HG02798 (cell line): ENCODE measurements at regions not wholly inside any gene's neighbourhood (a gene's known extent, or its start where the extent isn't known, plus 50 kb on each side); places are given as distances from the start of the nearest gene placed in this dataset.
A peak's percentile ranks its signal among the peaks of the same experiment; 100 is the strongest.
"Not testable (repeated sequence)": the region's sequence is repeated elsewhere in the genome, so short reads cannot be mapped to it uniquely, and the experiment has no call there.

Source experiments
- ATAC-seq: cut with Tn5 transposase; IDR thresholded peaks from one replicate; pipeline ENCODE4 v1.9.1; 2021; ENCODE audit warnings: mild to moderate bottlenecking; ENCODE audit not compliant: unreplicated experiment, poor library complexity

DNA sequence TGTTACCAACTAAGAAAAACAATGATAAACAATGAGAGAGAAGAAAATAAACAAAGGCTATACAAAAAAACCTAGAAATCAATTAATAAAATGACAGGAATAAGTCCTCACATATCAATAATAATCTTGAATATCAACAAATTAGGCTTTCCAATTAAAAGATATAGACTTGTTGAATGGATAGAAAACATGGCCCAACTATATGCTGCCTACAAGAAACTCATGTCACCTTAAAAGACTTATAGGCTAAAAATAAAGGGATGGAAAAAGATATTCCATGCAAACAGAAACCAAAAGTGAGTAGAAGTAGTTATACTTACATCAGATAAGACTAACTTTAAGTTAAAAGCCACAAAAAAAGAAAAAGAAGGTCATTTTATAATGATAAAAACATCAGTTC is 183.9 kb downstream of the MYRFL start:
- no peak for ATAC-seq

DNA sequence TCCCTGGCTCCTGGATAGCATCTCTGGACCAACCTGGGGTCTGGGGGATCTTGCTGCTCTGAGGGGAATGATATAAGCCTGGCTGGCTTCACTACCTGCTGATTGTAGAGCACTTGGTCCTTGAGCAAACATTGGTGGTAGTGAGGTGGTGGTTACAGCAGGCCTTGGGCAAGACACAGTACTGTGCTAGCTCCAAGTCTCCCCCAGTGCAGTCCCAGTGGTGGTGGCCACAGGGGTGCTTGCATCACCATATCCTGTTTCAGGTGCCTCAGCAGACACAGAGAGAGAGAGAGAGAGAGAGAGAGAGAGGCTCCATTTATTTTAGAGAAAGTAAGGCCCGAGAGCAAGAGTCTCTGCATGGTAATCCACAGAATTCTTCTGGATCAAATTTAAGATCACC is 186.3 kb downstream of the MYRFL start:
- ATAC-seq: no peak

DNA sequence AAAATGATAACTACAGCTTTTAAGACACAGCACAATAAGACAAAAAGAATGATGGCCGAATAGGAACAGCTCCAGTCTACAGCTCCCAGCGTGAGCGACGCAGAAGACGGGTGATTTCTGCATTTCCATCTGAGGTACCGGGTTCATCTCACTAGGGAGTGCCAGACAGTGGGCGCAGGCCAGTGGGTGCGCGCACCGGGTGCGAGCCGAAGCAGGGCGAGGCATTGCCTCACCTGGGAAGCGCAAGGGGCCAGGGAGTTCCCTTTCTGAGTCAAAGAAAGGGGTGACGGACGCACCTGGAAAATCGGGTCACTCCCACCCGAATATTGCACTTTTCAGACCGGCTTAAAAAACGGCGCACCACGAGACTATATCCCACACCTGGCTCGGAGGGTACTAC is 188.0 kb downstream of the MYRFL start:
- not testable (repeated sequence) for ATAC-seq

DNA sequence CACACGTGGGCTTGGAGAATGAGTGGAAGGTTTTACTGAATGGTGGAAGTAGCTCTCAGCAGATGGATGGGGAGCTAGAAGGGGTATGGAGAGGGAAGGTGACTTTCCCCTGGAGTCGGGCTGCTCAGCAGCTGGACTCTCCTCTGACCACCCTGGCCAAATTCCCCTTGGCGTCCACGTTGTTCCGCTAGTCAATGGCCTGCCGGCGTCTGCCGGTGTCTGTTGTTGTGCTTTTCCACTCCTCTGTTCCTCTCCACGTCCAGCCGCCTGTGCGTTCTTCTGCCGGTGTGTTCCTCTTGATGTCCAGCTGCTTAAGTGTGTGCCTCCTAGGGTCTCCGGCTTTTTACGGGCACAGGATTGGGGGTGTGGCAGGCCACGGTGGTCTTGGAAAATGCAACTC is 203.5 kb downstream of the MYRFL start:
- no peak for ATAC-seq

DNA sequence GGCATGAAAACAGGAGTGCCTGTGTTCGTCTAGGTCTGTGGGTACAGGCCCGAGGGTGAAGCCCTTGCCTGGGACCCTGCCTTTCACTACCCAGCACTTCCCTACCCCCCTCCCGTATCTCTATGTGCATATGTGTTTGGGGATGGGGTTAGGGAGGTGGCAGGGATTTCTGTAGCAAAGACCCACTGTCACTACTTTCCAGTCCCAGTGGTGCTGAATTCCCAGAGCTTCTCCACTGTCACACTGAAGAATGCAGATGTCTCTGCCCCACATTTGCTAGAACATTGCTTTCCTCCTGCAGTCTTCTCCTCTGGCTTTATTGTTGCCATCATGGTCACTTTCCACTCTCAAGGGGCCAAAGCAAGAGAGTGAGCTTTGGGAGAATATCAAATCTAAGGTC is 203.9 kb downstream of the MYRFL start:
- no peak for ATAC-seq

DNA sequence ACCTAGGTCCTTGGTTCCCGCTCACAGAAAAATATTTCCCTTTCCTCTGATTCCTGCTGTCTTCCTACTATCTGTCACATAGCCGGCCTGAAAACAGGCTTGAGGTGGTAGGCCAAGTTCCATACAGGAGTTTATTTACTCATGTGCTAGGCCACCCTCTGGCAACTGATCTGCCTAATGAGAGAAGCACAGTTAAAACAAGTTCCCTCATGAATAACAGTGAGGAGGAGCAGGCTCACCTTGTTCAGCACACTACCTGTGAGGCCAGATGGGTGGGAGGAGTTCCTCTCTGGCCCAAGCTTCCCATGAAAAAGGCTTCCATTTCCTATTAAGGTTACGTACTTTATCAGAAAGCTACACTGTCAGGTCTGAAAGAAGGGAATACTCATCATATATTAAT is 206.0 kb downstream of the MYRFL start:
- no peak for ATAC-seq

DNA sequence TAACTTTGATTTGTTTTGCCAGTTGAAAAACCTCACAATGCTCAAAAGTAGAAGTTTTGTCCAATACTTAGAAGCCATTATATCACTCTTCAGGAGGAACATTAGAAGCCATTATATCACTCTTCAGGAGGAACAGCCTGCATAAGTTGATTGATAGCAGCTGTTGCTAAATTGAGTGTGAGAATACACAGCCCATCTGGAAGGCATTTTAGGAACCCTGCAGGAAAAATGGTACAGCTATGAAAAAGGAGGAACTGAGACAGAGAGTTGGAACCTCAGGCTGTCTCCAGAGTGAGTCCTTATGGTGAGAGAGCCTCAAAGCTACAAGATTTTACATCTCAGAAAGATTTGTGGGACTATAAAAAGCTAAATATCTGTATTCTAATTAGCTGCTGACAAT is 207.0 kb downstream of the MYRFL start:
- no peak for ATAC-seq

DNA sequence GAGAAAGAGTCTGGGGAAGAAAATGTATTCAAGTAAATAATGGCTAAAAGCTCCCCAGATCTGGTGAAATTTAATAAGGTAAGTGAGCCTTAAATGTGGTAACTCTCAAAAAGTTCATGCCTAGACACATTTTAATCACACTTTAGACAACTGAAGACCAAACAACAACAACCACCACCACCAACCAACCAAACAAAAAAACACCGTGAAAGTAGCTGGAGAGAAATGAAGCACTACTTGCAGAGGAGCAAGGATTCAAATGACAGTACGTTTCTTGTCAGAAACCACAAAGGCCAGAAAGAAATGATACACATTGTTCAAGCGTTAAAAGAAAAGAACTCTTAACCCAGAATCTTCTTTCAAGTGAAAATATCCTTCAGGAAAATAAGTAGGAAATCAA is 208.3 kb downstream of the MYRFL start:
- ATAC-seq: no peak

DNA sequence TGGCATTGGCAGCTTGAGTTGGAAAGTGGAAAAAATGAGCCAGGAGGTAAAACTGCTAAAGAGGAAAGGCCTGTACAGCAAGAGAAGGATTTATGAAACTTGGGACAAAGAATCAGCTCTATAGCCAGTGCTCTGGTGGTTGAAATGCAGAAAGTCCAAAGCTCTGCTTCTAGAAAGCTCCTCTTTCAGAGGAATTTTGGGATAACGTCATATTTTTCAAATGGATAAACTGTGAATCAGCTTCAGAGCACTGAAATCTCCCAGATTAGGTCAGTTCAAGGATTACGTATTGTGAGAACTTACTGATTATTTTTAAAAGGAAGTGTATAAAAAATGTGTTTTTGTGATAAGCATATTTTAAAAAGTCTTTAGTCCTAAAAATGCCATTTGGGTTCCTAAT is 203.1 kb upstream of the CNOT2 start:
- ATAC-seq: no peak

DNA sequence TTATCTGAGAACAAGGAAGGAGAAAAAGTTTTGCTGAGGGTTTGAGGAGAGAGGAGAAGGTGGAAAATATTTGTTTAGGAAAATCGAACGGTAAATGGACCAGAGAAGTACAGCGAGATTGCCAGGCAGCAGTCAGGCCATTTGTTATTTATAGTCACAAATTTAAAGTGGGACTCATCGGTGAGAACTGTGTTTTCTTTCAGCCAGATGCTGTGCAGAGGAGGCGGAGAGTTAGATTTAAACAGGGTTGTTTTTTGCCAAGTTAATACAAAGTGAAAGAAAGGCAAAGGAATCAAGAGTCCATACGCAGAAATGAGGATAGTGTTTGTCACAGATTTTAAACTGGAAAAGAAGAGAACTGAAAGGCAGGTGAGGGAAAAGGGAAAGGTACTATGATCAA is 200.6 kb upstream of the CNOT2 start:
- ATAC-seq: no peak

DNA sequence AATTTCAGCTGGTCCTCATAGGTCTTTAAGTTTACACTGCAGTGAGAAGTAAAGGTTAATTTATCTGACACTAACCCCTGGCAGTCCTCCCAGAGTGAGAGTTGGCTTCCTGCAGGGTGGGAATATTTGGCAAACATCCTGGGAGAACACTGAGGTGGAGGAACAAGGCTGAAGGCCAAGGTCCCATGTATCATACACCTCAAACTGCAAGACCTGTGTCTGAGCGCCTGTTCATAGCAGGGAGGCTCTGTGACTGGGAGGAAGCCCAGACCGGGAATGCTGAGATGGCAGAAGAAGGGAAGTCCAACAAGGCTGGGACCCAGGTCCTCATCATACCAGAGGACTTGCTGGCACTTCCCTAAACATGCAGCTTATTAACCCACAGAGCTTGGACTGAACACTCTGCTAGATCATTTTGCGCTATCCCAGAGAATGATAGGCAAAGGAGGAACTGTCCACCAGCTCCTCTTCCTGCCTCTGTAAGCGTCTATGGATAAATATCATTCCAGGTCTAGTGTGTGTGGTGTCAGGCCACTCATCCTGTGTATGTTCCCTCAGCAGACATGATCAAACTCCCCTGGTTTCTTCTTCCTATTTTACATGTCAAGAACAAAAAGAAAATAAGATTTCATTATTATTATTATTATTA is 199.6 kb upstream of the CNOT2 start:
- no peak for ATAC-seq

DNA sequence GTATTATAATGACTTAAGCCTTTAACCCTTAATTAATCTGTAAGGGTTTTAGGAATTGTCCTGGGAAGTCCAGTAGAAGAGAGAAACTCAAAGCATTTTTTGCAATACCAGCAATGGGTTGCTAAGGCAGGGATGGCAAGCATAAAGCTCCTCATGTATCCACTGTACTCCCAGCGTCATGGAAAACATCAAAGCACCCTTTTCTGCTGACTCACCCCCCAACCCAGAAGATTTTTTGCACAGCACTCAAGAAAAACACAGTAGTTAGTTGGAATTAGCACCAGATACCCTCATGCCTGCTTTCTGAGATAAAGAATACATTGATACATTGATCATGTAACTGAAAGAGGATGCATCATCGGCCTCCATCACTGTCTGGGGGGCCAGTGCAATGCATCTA is 199.1 kb upstream of the CNOT2 start:
- ATAC-seq: no peak

DNA sequence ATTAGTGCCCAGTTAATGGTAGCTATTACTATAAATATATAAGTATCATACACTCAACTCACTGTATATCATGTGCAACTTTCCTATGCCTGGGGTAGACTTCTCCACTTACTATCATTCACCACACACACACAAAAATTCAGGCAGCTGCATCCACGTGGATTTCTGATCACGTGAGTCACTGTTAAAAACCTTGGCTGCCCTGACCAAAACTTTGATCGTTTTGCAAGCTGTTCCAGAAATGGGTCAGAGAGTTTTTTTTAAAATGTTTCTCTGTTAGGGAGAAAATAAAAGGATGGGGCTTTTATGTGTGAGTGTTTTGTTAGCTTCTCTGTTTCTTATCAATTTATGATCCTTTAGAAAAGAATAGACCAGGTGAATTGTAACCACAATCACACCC is 198.2 kb upstream of the CNOT2 start:
- no peak for ATAC-seq

DNA sequence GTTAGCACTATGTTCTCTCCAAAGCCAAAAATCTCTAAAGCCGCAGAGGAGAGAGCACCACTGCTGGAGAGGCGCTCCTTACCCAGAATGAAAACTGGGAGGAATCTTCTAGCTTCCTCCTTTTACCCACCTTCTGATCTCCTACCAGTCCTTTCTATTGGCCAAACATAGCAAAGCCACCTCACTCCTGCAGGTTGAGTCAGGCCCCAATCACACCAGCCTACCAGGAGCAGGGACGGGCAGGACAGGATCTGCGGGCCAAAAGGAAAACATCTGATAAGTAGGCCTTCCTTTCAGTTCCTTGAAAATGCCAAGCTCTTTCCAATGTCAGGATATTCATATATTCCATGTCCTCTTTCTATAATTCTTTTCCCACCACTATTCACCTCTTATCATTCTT is 197.7 kb upstream of the CNOT2 start:
- no peak for ATAC-seq

DNA sequence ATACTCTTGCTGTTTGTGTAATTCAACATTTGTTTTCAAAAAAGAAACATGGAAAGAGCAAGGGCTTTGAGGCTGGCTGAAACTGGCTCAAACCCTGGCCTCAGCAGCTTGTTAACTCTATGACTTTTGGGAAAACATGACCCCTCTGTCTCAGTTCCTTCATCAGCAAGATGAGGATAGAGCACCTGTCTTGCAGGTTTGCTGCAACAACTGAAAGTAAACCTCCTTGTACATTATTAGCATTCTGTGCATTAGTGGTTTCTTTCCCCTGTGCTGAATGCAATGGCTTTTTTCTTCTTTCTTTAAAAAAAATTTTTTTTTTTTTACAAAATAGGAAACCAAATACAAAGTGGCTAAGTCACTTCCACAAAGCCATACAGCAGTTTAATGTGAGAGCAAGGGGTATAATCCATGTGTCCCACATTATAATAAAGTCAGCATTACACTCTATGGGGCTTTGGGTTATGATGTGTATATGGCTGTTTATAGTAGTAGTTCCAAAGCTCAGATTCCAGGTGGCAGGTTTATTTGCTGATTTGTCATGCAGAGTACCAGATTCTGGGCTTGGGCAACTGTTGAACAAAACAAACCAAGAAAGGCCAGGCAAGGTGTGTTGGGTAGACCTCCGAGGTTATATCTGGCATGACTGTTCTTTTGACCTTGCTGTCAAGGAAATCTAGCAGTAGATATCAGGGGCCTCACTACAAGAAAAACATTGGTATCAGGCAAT is 194.5 kb upstream of the CNOT2 start:
- ATAC-seq: peak; percentile 28

DNA sequence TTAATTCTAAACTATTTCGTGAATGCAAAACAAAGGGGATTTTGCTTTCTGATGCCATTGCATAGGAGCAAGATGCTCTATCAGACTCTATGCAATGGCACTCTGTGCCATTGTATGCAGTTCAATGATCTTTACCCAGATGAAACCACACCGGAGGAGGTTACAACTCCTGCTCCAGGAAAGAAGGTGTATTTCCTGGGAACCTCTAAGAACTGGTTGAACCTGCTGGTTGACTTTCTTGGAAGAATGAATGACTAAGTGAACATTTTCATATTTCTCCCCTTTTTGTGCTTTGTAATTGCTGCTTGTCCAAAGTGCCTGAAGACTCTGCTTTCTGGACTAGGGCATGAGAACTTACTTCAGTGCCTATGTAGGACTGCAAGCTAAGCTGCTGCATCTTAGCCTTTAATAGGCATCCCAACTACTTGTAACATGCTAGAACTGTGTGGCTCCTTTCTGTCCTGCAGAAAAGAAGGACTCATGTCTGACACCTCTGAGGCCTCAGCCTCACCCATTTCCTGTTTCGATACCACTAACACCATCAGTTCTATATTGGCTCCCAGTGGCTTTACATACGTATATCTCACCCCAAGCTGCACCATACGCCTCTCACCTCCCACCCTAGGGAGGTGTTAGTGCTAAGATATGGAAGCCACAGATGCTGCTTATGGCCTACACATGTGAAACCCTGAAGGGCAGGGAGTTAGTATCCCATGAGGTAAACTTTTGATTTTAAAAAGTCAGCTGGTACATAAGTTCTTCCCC is 193.5 kb upstream of the CNOT2 start:
- ATAC-seq: peak; percentile 95

DNA sequence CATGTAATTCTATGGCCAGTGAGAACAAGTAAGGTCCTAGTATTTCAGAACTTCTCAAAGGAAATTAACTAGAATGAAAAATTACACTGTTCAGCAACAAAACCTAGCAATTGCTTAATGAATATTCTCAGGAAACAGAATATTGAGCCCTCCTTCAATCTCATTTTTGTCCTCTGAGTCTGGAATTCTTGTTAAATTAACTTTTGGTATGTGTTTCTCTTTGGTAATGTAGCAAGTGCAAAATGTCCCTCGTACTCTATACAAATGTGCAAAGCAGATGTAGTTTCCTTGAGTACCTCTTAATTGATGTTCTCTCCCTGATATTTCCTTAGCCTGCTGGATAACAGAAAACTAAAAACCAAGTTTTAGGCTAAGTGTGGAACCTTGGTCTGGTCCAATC is 190.8 kb upstream of the CNOT2 start:
- ATAC-seq: no peak

DNA sequence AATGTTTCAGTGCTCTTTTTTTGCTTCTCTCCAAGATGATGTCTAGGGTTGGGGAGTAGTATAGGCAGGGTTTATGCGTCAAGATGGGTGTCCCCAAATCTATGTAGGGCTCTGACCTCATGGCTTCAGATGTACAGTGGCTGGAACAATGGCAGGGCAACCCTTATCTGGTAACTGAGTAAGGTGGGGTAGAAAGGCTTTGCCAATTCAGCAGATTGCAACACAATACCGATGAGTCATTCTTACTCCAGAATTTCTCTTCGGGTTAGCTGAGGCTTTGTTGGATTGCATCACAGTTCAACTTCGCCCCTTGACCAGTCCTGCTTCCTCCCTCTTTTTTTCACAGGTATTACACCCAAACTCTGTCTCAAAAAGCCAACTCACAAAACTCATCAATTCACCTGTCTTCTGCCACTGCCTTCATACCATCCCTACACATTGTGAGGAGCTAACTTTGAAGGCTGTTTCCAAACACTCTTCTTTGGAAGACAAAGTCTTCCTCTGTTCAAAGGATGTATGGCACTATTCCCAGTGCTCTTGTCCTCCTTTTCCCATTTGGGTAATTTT is 190.2 kb upstream of the CNOT2 start:
- no peak for ATAC-seq

DNA sequence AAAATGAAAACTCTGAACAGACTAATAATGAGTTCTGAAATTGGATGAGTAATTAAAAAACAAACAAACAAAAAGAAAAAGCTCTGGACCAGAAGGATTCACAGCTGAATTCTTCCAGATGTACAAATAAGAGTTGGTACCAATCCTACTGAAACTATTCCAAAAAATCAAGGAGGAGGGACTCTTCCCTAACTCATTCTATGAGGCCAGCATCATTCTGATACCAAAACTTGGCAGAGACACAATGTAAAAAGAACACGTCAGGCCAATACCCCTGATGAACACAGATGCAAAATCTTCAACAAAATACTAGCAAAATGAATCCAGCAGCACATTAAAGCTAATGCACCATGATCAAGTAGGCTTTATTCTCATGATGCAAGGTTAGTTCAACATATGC is 183.9 kb upstream of the CNOT2 start:
- no peak for ATAC-seq

DNA sequence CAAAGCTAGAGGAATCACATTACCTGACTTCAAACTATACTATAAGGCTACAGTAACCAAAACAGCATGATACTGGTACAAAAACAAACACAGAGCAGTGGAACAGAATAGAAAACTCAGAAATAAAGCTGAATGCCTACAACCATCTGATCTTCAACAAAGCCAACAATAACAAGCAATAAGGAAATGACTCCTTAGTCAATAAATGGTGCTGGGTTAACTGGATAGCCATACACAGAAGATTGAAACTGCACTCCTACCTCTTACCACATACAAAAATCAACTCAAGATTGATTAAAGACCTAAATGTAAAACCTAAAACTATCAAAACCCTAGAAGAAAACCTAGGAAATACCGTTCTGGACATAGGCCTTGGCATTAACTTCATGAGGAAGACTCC is 182.6 kb upstream of the CNOT2 start:
- ATAC-seq: no peak

DNA sequence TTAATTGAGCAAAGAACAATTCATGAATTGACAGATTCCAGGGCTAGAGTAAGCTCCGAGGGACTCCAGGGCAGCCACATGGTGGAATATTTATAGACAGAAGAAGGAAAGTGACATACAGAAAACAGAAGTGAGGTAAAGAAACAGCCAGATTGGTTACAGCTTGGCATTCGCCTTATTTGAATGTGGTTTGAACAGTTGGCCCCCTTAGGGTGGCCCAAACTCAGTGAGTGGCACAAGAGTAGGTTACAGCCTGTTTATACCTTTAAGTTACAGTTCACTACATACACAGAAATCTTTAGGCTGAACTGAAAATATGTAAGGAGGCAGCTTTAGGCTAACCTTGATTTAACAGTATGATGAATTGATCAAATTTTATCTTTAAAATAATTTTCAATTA is 174.5 kb upstream of the CNOT2 start:
- no peak for ATAC-seq
